Small intestine (tissue), 7 donors: ENCODE measurements at regions not wholly inside any gene's neighbourhood (a gene's known extent, or its start where the extent isn't known, plus 50 kb on each side); places are given as distances from the start of the nearest gene placed in this dataset.
A peak's percentile ranks its signal among the peaks of the same experiment; 100 is the strongest.

Experiments used
- DNase-seq, 2 donors: peaks; one replicate each; pipeline versions ENCODE4 v3.0.0 to v3.0.0-alpha.2; 2013
- FAIRE-seq: peaks from 2 replicates; lab custom pipeline; 2012; peaks lifted over from hg19 to GRCh38; lab: Jason Lieb, UNC
- H3K27ac ChIP-seq, 3 donors: one replicate each; pipeline ENCODE4 v1.5.1; 2013; ENCODE audit warnings: low read length in 2 of 3, mild to moderate bottlenecking in 2 of 3, control low read depth in 1 of 3, inconsistent platforms in 1 of 3, low read depth in 1 of 3, moderate library complexity in 1 of 3
- H3K27me3 ChIP-seq, 3 donors: one replicate each; pipeline ENCODE4 v1.6.1; 2013; ENCODE audit warnings: low read length in 3 of 3, inconsistent platforms in 1 of 3; ENCODE audit not compliant: control insufficient read depth in 3 of 3, insufficient read depth in 3 of 3
- H3K36me3 ChIP-seq, 3 donors: one replicate each; pipeline ENCODE4 v1.6.1; 2013; ENCODE audit warnings: low read length in 3 of 3, inconsistent platforms in 1 of 3, low read depth in 1 of 3, mild to moderate bottlenecking in 1 of 3, moderate library complexity in 1 of 3; ENCODE audit not compliant: control insufficient read depth in 3 of 3, insufficient read depth in 2 of 3
- H3K4me1 ChIP-seq, 3 donors: one replicate each; pipeline ENCODE4 v1.6.1; 2013; ENCODE audit warnings: low read length in 2 of 3, inconsistent platforms in 1 of 3, low read depth in 1 of 3, mild to moderate bottlenecking in 1 of 3, moderate library complexity in 1 of 3; ENCODE audit not compliant: control insufficient read depth in 3 of 3, insufficient read depth in 2 of 3
- H3K4me3 ChIP-seq, 3 donors: one replicate each; pipeline ENCODE4 v1.5.1; 2013; ENCODE audit warnings: low read length in 3 of 3, control low read depth in 1 of 3, inconsistent platforms in 1 of 3, low read depth in 1 of 3, mild to moderate bottlenecking in 1 of 3, moderate library complexity in 1 of 3
- H3K9me3 ChIP-seq, 2 donors: one replicate each; pipeline ENCODE4 v1.6.1; 2013; ENCODE audit warnings: low read depth in 1 of 2, low read length in 1 of 2; ENCODE audit not compliant: control insufficient read depth in 2 of 2, insufficient read depth in 1 of 2
- WGBS, 3 donors: extraction: QIAGEN DNeasy Blood & Tissue Kit; methylation state at CpG; one replicate each; pipeline ENCODE4 v1.1.7; 2013; 5-methylcytosine and 5-hydroxymethylcytosine counted together
- donor health status: healthy with polysubstance abuse.
- donor health status: control.
- donor health status: control.
- donor health status: Bipolar disorder and iron deficiency.
- donor health status: healthy.

- DNase-seq (no peak), FAIRE-seq (no peak)
- Histone ChIP-seq H3K27me3 (no peaks in the 10 kb centered on the region), H3K27ac (no peak overlapping the region), H3K9me3 (no peaks in the 10 kb centered on the region), H3K36me3 (no peaks in the 10 kb centered on the region), H3K4me3 (no peak overlapping the region), H3K4me1 (peaks cover 0 to 6% (median 4%) of the 10 kb centered on the region in 3 donors)
These were observed 564.3 kb downstream of the ZNF608 start for GRCh38 chr5:124182133-124182532.

- Histone ChIP-seq H3K4me1 (peaks cover 0 to 6% (median 4%) of the 10 kb centered on the region in 3 donors), H3K4me3 (no peak overlapping the region), H3K27me3 (no peaks in the 10 kb centered on the region), H3K27ac (no peak overlapping the region), H3K9me3 (no peaks in the 10 kb centered on the region), H3K36me3 (no peaks in the 10 kb centered on the region)
- peak in 1 of 2 donors; percentile 37 for DNase-seq
- no peak for FAIRE-seq
- WGBS, 3 donors = 19 to 38% (median 24%) methylated on average over 2 of the region's 2 CpGs
These were observed 565.5 kb downstream of the ZNF608 start for GRCh38 chr5:124180875-124181461.

- DNase-seq = peak in 1 of 2 donors; percentile 26
These were observed 566.1 kb downstream of the ZNF608 start for GRCh38 chr5:124180299-124180874.

GRCh38 chr5:124179819-124180218 is 566.6 kb downstream of the ZNF608 start:
- Histone ChIP-seq H3K27ac (no peak overlapping the region), H3K9me3 (no peaks in the 10 kb centered on the region), H3K27me3 (no peaks in the 10 kb centered on the region), H3K4me1 (peaks cover 0 to 6% (median 4%) of the 10 kb centered on the region in 3 donors), H3K36me3 (no peaks in the 10 kb centered on the region), H3K4me3 (no peak overlapping the region)
- FAIRE-seq (no peak), DNase-seq (no peak)
- 42 to 53% (median 47%) methylated on average over 1 of the region's 1 CpG for WGBS, 3 donors

More at GRCh38 chr5:124180299-124180874, 566.1 kb downstream of the ZNF608 start:
- H3K4me3 ChIP-seq = no peak overlapping the region
- no peak for FAIRE-seq
- peaks cover 0 to 6% (median 4%) of the 10 kb centered on the region in 3 donors for H3K4me1 ChIP-seq
- no peaks in the 10 kb centered on the region for H3K27me3 ChIP-seq
- no peaks in the 10 kb centered on the region for H3K36me3 ChIP-seq
- H3K27ac ChIP-seq = no peak overlapping the region
- 37 to 58% (median 49%) methylated on average over 4 of the region's 4 CpGs for WGBS, 3 donors
- no peaks in the 10 kb centered on the region for H3K9me3 ChIP-seq

- Histone ChIP-seq H3K9me3 (peaks cover 0 to 6% of the 10 kb centered on the region in 2 donors), H3K4me3 (no peak overlapping the region), H3K27me3 (no peaks in the 10 kb centered on the region), H3K36me3 (no peaks in the 10 kb centered on the region), H3K4me1 (peaks cover 0 to 6% (median 4%) of the 10 kb centered on the region in 3 donors), H3K27ac (no peak overlapping the region)
- FAIRE-seq (no peak), DNase-seq (no peak)
These were observed 568.4 kb downstream of the ZNF608 start for GRCh38 chr5:124178050-124178449.

GRCh38 chr5:124176692-124177091 is 569.7 kb downstream of the ZNF608 start:
- FAIRE-seq (no peak), DNase-seq (no peak)
- H3K36me3 ChIP-seq = no peaks in the 10 kb centered on the region
- peaks cover 0 to 6% (median 4%) of the 10 kb centered on the region in 3 donors for H3K4me1 ChIP-seq
- peaks cover 0 to 6% of the 10 kb centered on the region in 2 donors for H3K9me3 ChIP-seq
- no peak overlapping the region for H3K27ac ChIP-seq
- no peaks in the 10 kb centered on the region for H3K27me3 ChIP-seq
- no peak overlapping the region for H3K4me3 ChIP-seq

- Histone ChIP-seq H3K27me3 (no peaks in the 10 kb centered on the region), H3K36me3 (no peaks in the 10 kb centered on the region), H3K9me3 (peaks cover 0 to 13% of the 10 kb centered on the region in 2 donors), H3K4me3 (no peak overlapping the region), H3K27ac (no peak overlapping the region), H3K4me1 (no peaks in the 10 kb centered on the region)
- WGBS, 3 donors = 89 to 97% (median 92%) methylated on average over 1 of the region's 1 CpG
- FAIRE-seq (no peak), DNase-seq (no peak)
These were observed 573.1 kb downstream of the ZNF608 start for GRCh38 chr5:124173386-124173785.

GRCh38 chr5:124172389-124173003 is 573.9 kb downstream of the ZNF608 start:
- WGBS, 3 donors = 81 to 97% (median 96%) methylated on average over 1 of the region's 1 CpG

More at GRCh38 chr5:124172389-124173003, 573.9 kb downstream of the ZNF608 start:
- Histone ChIP-seq H3K4me3 (no peak overlapping the region), H3K27me3 (no peaks in the 10 kb centered on the region), H3K9me3 (peaks cover 0 to 13% of the 10 kb centered on the region in 2 donors), H3K36me3 (no peaks in the 10 kb centered on the region), H3K27ac (no peak overlapping the region), H3K4me1 (no peaks in the 10 kb centered on the region)
- DNase-seq = no peak
- FAIRE-seq = no peak
